H1 (cell line): ENCODE measurements at regions not wholly inside any gene's neighbourhood (a gene's known extent, or its start where the extent isn't known, plus 50 kb on each side); places are given as distances from the start of the nearest gene placed in this dataset.

Source experiments
- CTCF ChIA-PET: fragments of 300-600 bp; sonication (Branson Sonifier 250); formaldehyde crosslinking; loops from one replicate; lab custom pipeline; 2021; ENCODE audit not compliant: partially characterized antibody; lab: Charles Lee
- POLR2A ChIA-PET: fragments of 300-600 bp; sonication (Branson Sonifier 250); formaldehyde crosslinking; loops from one replicate; lab custom pipeline; 2021; ENCODE audit warnings: inconsistent platforms; ENCODE audit not compliant: partially characterized antibody; lab: Charles Lee
- DNase-seq, 2 experiments: peaks; one replicate each; pipeline versions ENCODE4 v3.0.0 to v3.0.0-alpha.2; 2010 to 2022; ENCODE audit warnings: low spot score in 2 of 2, low read depth in 1 of 2, mixed read lengths in 1 of 2
- FAIRE-seq: peaks from 2 replicates; lab custom pipeline; 2011; peaks lifted over from hg19 to GRCh38; lab: Jason Lieb, UNC
- H2AFZ ChIP-seq: 2 replicates; pipeline ENCODE4 v1.8.1; 2012; ENCODE audit warnings: low read length, inconsistent platforms
- H2AK5ac ChIP-seq: 2 replicates; pipeline ENCODE4 v1.6.1; 2013; ENCODE audit warnings: low read depth, low read length
- H2BK120ac ChIP-seq: replicated peaks from 2 replicates; pipeline ENCODE3; 2013; ENCODE audit warnings: low read depth, low read length, inconsistent platforms
- H2BK12ac ChIP-seq: 2 replicates; pipeline ENCODE4 v1.6.1; 2013; ENCODE audit warnings: low read depth, low read length
- H2BK15ac ChIP-seq: 2 replicates; pipeline ENCODE4 v1.6.1; 2013; ENCODE audit warnings: low read length
- H2BK20ac ChIP-seq: 2 replicates; pipeline ENCODE4 v1.6.1; 2013; ENCODE audit warnings: low read length
- H2BK5ac ChIP-seq: 2 replicates; pipeline ENCODE4 v1.6.1; 2013; ENCODE audit warnings: low read depth, low read length
- H3K14ac ChIP-seq: 2 replicates; pipeline ENCODE4 v1.6.1; 2013; ENCODE audit warnings: inconsistent platforms; ENCODE audit not compliant: insufficient read length
- H3K18ac ChIP-seq: 2 replicates; pipeline ENCODE4 v1.6.1; 2013; ENCODE audit warnings: low read length; ENCODE audit errors: extremely low read depth
- H3K23ac ChIP-seq: 2 replicates; pipeline ENCODE4 v1.6.1; 2013; ENCODE audit warnings: inconsistent platforms; ENCODE audit not compliant: insufficient read length
- H3K23me2 ChIP-seq: 2 replicates; pipeline ENCODE4 v1.6.1; 2013; ENCODE audit warnings: low read depth, low read length
- H3K27ac ChIP-seq: 2 replicates; pipeline ENCODE4 v1.6.1; 2011; ENCODE audit warnings: low read depth, low read length, inconsistent platforms
- H3K27me3 ChIP-seq, 4 experiments: replicated peaks in 1 of 4; 1 replicate in 1 of 4; 2 replicates in 3 of 4; pipeline versions ENCODE4 v1.6.1 to v1.8.1; 2011 to 2013; ENCODE audit warnings: low read length in 3 of 4, mild to moderate bottlenecking in 3 of 4, inconsistent platforms in 2 of 4, mixed read lengths in 2 of 4, moderate library complexity in 1 of 4; ENCODE audit not compliant: control insufficient read depth in 3 of 4, insufficient read depth in 3 of 4; ENCODE audit errors: extremely low read depth in 1 of 4
- H3K36me3 ChIP-seq, 4 experiments: 2 replicates each; pipeline versions ENCODE4 v1.6.1 to v1.8.1; 2011 to 2013; ENCODE audit warnings: mild to moderate bottlenecking in 4 of 4, low read length in 3 of 4, moderate library complexity in 2 of 4, control low read depth in 1 of 4, inconsistent platforms in 1 of 4; ENCODE audit not compliant: insufficient read depth in 4 of 4, control insufficient read depth in 2 of 4
- H3K4ac ChIP-seq: replicated peaks from 2 replicates; pipeline ENCODE3; 2013; ENCODE audit warnings: low read length, low read depth, mixed read lengths, inconsistent platforms; ENCODE audit not compliant: insufficient read length
- H3K4me1 ChIP-seq, 4 experiments: replicated peaks in 1 of 4; 1 replicate in 1 of 4; 2 replicates in 3 of 4; pipeline versions ENCODE4 v1.6.1 to v1.8.1; 2011 to 2013; ENCODE audit warnings: low read length in 3 of 4, inconsistent platforms in 2 of 4, mixed read lengths in 1 of 4; ENCODE audit not compliant: insufficient read depth in 4 of 4, control insufficient read depth in 3 of 4
- H3K4me2 ChIP-seq, 2 experiments: 2 replicates each; pipeline versions ENCODE4 v1.6.1 to v1.8.1; 2011 to 2013; ENCODE audit warnings: low read depth in 2 of 2, low read length in 2 of 2, control low read depth in 1 of 2, inconsistent platforms in 1 of 2, mild to moderate bottlenecking in 1 of 2; ENCODE audit not compliant: insufficient read depth in 1 of 2
- H3K4me3 ChIP-seq, 4 experiments: fragments of 200-600, 300-600 bp in 1 of 4; sonication (generic), shearing (Covaris generic), sonication (Bioruptor Twin) in 1 of 4; 2 replicates each; pipeline versions ENCODE4 v1.5.1 to v1.8.1; 2011 to 2016; ENCODE audit warnings: low read length in 4 of 4, low read depth in 3 of 4, control low read depth in 2 of 4, inconsistent platforms in 2 of 4, mild to moderate bottlenecking in 2 of 4, mixed read lengths in 1 of 4, moderate library complexity in 1 of 4; ENCODE audit not compliant: insufficient read depth in 2 of 4; ENCODE audit errors: extremely low read depth in 1 of 4
- H3K56ac ChIP-seq: replicated peaks from 2 replicates; pipeline ENCODE3; 2013; ENCODE audit warnings: low read depth, mild to moderate bottlenecking, mixed read lengths, low read length, inconsistent platforms; ENCODE audit not compliant: insufficient read length
- H3K79me1 ChIP-seq: 2 replicates; pipeline ENCODE4 v1.6.1; 2013; ENCODE audit warnings: low read depth, low read length, control low read depth
- H3K79me2 ChIP-seq, 2 experiments: 2 replicates each; pipeline versions ENCODE4 v1.6.1 to v1.8.1; 2012 to 2013; ENCODE audit warnings: low read length in 2 of 2, mild to moderate bottlenecking in 2 of 2, inconsistent platforms in 1 of 2; ENCODE audit not compliant: insufficient read depth in 2 of 2, control insufficient read depth in 1 of 2
- H3K9ac ChIP-seq, 4 experiments: replicated peaks in 1 of 4; 1 replicate in 1 of 4; 2 replicates in 3 of 4; pipeline versions ENCODE4 v1.6.1 to v1.8.1; 2011 to 2013; ENCODE audit warnings: low read depth in 3 of 4, low read length in 3 of 4, control low read depth in 2 of 4, mild to moderate bottlenecking in 2 of 4, moderate library complexity in 2 of 4, inconsistent platforms in 1 of 4; ENCODE audit errors: extremely low read depth in 1 of 4
- H3K9me3 ChIP-seq, 2 experiments: 2 replicates each; pipeline versions ENCODE4 v1.6.1 to v1.8.1; 2012 to 2013; ENCODE audit warnings: mild to moderate bottlenecking in 2 of 2, moderate library complexity in 2 of 2, control low read depth in 1 of 2, inconsistent platforms in 1 of 2, low read depth in 1 of 2, low read length in 1 of 2, mixed read lengths in 1 of 2; ENCODE audit not compliant: insufficient read depth in 2 of 2
- H4K20me1 ChIP-seq, 2 experiments: replicated peaks in 1 of 2; 2 replicates each; pipeline versions ENCODE3 to v1.8.1; 2011 to 2013; ENCODE audit warnings: inconsistent platforms in 2 of 2, low read length in 2 of 2, mild to moderate bottlenecking in 1 of 2; ENCODE audit not compliant: insufficient read depth in 2 of 2, control insufficient read depth in 1 of 2
- H4K5ac ChIP-seq: 2 replicates; pipeline ENCODE4 v1.6.1; 2013; ENCODE audit warnings: low read length, low read depth, mixed read lengths, inconsistent platforms; ENCODE audit not compliant: insufficient read length
- H4K8ac ChIP-seq: 2 replicates; pipeline ENCODE4 v1.8.0; 2013; ENCODE audit warnings: mild to moderate bottlenecking, moderate library complexity, low read length, inconsistent platforms; ENCODE audit not compliant: insufficient read depth; ENCODE audit errors: extremely low read depth
- H4K91ac ChIP-seq: replicated peaks from 2 replicates; pipeline ENCODE3; 2013; ENCODE audit warnings: low read length, mixed read lengths, inconsistent platforms; ENCODE audit not compliant: insufficient read length
- CBX8 ChIP-seq: fragments of 300-800, 300-1000 bp; sonication (generic); IDR thresholded peaks from 2 replicates; pipeline ENCODE4 v1.7.1; 2016; ENCODE audit warnings: low read depth, low read length, borderline replicate concordance
- CEBPB ChIP-seq: IDR thresholded peaks from 2 replicates; pipeline ENCODE4 v1.6.1; 2012; ENCODE audit warnings: low read depth, low read length
- CREB1 ChIP-seq: IDR thresholded peaks from 2 replicates; pipeline ENCODE4 v1.6.1; 2012; ENCODE audit warnings: inconsistent platforms
- KDM5A ChIP-seq: fragments of 200-600 bp; IDR thresholded peaks from 2 replicates; pipeline ENCODE4 v1.7.1; 2012; ENCODE audit warnings: mild to moderate bottlenecking, low read length, inconsistent platforms, mixed read lengths
- NANOG ChIP-seq: IDR thresholded peaks from 2 replicates; pipeline ENCODE4 v1.6.1; 2011; ENCODE audit warnings: low read length, low read depth, mild to moderate bottlenecking, inconsistent platforms; ENCODE audit not compliant: insufficient read depth, poor library complexity, severe bottlenecking
- POLR2A ChIP-seq, 2 experiments: IDR thresholded peaks; 1 replicate in 1 of 2; 2 replicates in 1 of 2; pipeline ENCODE4 v1.6.1; 2011; ENCODE audit warnings: low read depth in 2 of 2, low read length in 2 of 2, mild to moderate bottlenecking in 2 of 2; ENCODE audit errors: control extremely low read depth in 1 of 2
- RBBP5 ChIP-seq: IDR thresholded peaks from 2 replicates; pipeline ENCODE4 v1.7.1; 2012; ENCODE audit warnings: low read depth, mild to moderate bottlenecking, inconsistent platforms, low read length, moderate library complexity, borderline replicate concordance
- RFX5 ChIP-seq: IDR thresholded peaks from 2 replicates; pipeline ENCODE4 v1.6.1; 2011; ENCODE audit warnings: low read depth, low read length, improper control_type of control experiment, borderline replicate concordance
- SIN3A ChIP-seq, 2 experiments: IDR thresholded peaks in 1 of 2; conservative IDR thresholded peaks in 1 of 2; 2 replicates each; pipeline ENCODE4 v1.6.1; 2011 to 2012; ENCODE audit warnings: low read length in 2 of 2, improper control_type of control experiment in 1 of 2, low read depth in 1 of 2, mild to moderate bottlenecking in 1 of 2
- SIRT6 ChIP-seq: IDR thresholded peaks from one replicate; pipeline ENCODE4 v1.7.1; 2012; ENCODE audit warnings: low read length, inconsistent platforms
- SIX5 ChIP-seq: IDR thresholded peaks from 2 replicates; pipeline ENCODE4 v1.6.1; 2011; ENCODE audit warnings: mild to moderate bottlenecking, low read depth, low read length
- SRF ChIP-seq: IDR thresholded peaks from 2 replicates; pipeline ENCODE4 v1.6.1; 2011; ENCODE audit warnings: mild to moderate bottlenecking, low read depth, low read length, moderate library complexity
- SUZ12 ChIP-seq: fragments of 200-600 bp; sonication (generic); IDR thresholded peaks from 2 replicates; pipeline ENCODE4 v1.6.1; 2012; ENCODE audit warnings: mild to moderate bottlenecking, inconsistent platforms, low read length, moderate library complexity, mixed read lengths
- TEAD4 ChIP-seq: IDR thresholded peaks from 2 replicates; pipeline ENCODE4 v1.6.1; 2012; ENCODE audit warnings: low read depth, low read length, inconsistent platforms, mixed read lengths
- WGBS, 2 experiments: shearing (Covaris generic) in 1 of 2; methylation state at CpG; one replicate each; pipeline versions ENCODE4 v1.1.6 to v1.1.7; 2013 to 2015; ENCODE audit warnings: low lambda C conversion rate in 2 of 2, mixed read lengths in 2 of 2, inconsistent platforms in 1 of 2, low coverage in 1 of 2, missing lambda C conversion rate in 1 of 2; ENCODE audit not compliant: insufficient replicate concordance in 2 of 2, insufficient coverage in 1 of 2, insufficient read length in 1 of 2; ENCODE audit errors: extremely low coverage in 1 of 2, missing lambda C conversion rate in 1 of 2; 5-methylcytosine and 5-hydroxymethylcytosine counted together
- TF ChIP-seq, protein P1 (sequence below): IDR thresholded peaks from 2 replicates; pipeline ENCODE4 v1.6.1; 2012; ENCODE audit warnings: low read length, inconsistent platforms

DNA sequence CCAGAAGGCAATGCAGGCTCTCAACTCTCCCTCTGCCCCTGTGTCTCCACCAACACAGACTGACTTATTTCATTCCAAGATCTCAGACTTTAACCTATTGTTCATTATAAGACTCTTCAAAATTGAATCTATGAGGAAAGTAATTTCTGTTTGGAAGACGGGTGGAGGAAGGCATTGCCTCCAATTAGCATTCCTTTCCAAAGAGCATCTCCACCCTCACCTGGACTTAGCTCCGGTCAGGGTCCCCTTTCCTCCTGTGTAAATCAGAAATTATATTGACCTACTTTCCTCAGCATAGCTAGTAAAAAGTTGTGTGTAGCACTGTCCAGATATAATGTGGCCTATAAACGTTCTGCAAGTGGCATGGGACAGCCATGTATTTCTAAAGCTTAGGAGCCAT lies 230.4 kb upstream of the ACVR2A start:
- Histone ChIP-seq H3K9me3 (no peaks in the 10 kb centered on the region), H3K36me3 (no peaks in the 10 kb centered on the region), H2BK12ac (no peak overlapping the region), H4K8ac (no peak overlapping the region), H3K79me1 (no peaks in the 10 kb centered on the region), H2AK5ac (no peak overlapping the region), H2BK120ac (no peak overlapping the region), H3K27ac (no peak overlapping the region), H3K9ac (no peak overlapping the region), H3K27me3 (no peaks in the 10 kb centered on the region), H3K23ac (no peak overlapping the region), H3K4me1 (peaks cover 0 to 3% (median 0%) of the 10 kb centered on the region in 4 experiments; a peak in 1 of 7 replicates), H2AFZ (no peak overlapping the region), H4K5ac (no peak overlapping the region), H3K23me2 (no peaks in the 10 kb centered on the region), H4K20me1 (no peaks in the 10 kb centered on the region), H2BK15ac (no peak overlapping the region), H2BK20ac (no peak overlapping the region), H2BK5ac (no peak overlapping the region), H3K14ac (no peak overlapping the region), H3K4me3 (no peak overlapping the region), H3K4me2 (no peak overlapping the region), H3K4ac (no peak overlapping the region), H3K18ac (no peak overlapping the region), H3K56ac (no peak overlapping the region), H4K91ac (no peak overlapping the region), H3K79me2 (no peaks in the 10 kb centered on the region)
- CTCF ChIA-PET: interaction anchor here (0.9 to 1.7 kb wide), 2 partner anchors 9 to 15 kb away, joined by 3 to 5 read pairs; no protein-coding TSS in a partner anchor
- DNase-seq (no peak), FAIRE-seq (no peak)
- 55% methylated on average over 3 of the region's 3 CpGs; no CpG with 5 or more reads in 1 of the 2 experiments for WGBS, 2 experiments
- POLR2A ChIA-PET: no interaction called here
- TF ChIP-seq RFX5 (no peak), TEAD4 (no peak), SRF (no peak), CEBPB (no peak), POLR2A (IDR thresholded peaks at IDR 0.05; ENCODE audit: control extremely low read depth in 1 of 2, low read depth in 2 of 2, low read length in 2 of 2) (no peak), SUZ12 (no peak), CBX8 (no peak), NANOG (no peak), SIN3A (conservative IDR thresholded peaks at IDR 0.05 in 1 of 2, IDR thresholded peaks at IDR 0.05 in 1 of 2; ENCODE audit: low read depth in 1 of 2, low read length in 2 of 2) (no peak), RBBP5 (no peak), CREB1 (no peak), KDM5A (no peak), SIRT6 (no peak), SIX5 (no peak)
- TF ChIP-seq, protein P1, sequence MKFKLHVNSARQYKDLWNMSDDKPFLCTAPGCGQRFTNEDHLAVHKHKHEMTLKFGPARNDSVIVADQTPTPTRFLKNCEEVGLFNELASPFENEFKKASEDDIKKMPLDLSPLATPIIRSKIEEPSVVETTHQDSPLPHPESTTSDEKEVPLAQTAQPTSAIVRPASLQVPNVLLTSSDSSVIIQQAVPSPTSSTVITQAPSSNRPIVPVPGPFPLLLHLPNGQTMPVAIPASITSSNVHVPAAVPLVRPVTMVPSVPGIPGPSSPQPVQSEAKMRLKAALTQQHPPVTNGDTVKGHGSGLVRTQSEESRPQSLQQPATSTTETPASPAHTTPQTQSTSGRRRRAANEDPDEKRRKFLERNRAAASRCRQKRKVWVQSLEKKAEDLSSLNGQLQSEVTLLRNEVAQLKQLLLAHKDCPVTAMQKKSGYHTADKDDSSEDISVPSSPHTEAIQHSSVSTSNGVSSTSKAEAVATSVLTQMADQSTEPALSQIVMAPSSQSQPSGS: no peak
